AG04449 (cell line): ENCODE measurements at regions not wholly inside any gene's neighbourhood (a gene's known extent, or its start where the extent isn't known, plus 50 kb on each side); places are given as distances from the start of the nearest gene placed in this dataset.

ENCODE experiments used
- CTCF ChIA-PET: fragments of 350-600 bp; formaldehyde crosslinking; extraction: SDS; loops from one replicate; lab custom pipeline; 2021; ENCODE audit warnings: antibody characterized with exemption; lab: Yijun Ruan, JAX
- POLR2A ChIA-PET: fragments of 400-600, 350-600 bp; formaldehyde crosslinking; extraction: SDS; loops from one replicate; lab custom pipeline; 2020; ENCODE audit warnings: antibody characterized with exemption, inconsistent platforms; lab: Yijun Ruan, JAX
- DNase-seq: peaks from one replicate; pipeline ENCODE4 v3.0.0-alpha.2; 2010; ENCODE audit warnings: low read depth, low spot score
- H3K4me3 ChIP-seq: 2 replicates; pipeline ENCODE4 v1.5.1; 2011; ENCODE audit warnings: low read depth, mild to moderate bottlenecking, control low read depth, low read length
- TF ChIP-seq, protein P1 (sequence below): IDR thresholded peaks from one replicate; pipeline ENCODE4 v1.5.1; 2011; ENCODE audit warnings: mild to moderate bottlenecking, moderate library complexity, low read length, control low read depth, inconsistent platforms; ENCODE audit not compliant: insufficient read depth; ENCODE audit errors: missing control alignments

DNA sequence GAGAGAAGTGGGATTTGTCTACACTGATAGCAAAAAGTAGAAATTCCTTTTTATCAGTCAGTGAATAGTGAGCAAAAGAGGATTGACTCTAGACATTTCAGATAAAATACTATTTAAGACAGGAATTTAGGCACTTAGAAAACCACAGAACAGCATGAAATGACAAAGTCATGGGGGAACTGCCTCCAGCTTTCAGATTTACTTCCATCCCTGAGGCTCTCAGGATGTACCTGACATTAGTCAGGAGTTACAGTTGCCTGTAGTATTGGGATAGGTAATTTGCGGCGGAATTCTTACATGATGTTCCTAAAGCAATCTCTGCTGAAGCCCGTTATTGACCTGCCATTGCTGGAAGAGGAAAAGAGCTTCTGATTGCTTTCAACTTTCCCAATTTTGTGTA is 337.1 kb upstream of the MAP2 start:
- TF ChIP-seq, protein P1, sequence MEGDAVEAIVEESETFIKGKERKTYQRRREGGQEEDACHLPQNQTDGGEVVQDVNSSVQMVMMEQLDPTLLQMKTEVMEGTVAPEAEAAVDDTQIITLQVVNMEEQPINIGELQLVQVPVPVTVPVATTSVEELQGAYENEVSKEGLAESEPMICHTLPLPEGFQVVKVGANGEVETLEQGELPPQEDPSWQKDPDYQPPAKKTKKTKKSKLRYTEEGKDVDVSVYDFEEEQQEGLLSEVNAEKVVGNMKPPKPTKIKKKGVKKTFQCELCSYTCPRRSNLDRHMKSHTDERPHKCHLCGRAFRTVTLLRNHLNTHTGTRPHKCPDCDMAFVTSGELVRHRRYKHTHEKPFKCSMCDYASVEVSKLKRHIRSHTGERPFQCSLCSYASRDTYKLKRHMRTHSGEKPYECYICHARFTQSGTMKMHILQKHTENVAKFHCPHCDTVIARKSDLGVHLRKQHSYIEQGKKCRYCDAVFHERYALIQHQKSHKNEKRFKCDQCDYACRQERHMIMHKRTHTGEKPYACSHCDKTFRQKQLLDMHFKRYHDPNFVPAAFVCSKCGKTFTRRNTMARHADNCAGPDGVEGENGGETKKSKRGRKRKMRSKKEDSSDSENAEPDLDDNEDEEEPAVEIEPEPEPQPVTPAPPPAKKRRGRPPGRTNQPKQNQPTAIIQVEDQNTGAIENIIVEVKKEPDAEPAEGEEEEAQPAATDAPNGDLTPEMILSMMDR = no peak
- POLR2A ChIA-PET = no interaction called here
- no peak for DNase-seq
- H3K4me3 ChIP-seq = no peak overlapping the region
- CTCF ChIA-PET = no interaction called here

DNA sequence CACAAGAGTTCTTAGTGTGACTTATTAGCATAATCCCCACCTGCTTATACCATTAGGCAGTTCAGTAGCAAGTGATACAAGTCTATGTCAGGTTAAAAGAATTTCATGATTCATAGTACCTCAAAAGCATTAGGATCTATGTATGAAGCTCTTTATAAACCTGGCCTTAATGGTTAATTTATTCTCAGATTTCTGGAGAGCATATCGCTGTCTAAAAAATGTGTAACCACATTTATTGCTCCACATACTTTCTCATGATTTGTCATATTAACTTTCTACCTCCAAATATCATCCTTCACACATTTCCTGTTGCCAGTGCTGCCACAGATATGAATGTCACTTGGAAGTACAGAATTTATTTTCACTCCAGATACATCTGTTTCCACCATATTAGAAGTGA is 332.8 kb upstream of the MAP2 start:
- TF ChIP-seq, protein P1 = no peak
- CTCF ChIA-PET = no interaction called here
- DNase-seq = no peak
- no peak overlapping the region for H3K4me3 ChIP-seq
- POLR2A ChIA-PET = no interaction called here

DNA sequence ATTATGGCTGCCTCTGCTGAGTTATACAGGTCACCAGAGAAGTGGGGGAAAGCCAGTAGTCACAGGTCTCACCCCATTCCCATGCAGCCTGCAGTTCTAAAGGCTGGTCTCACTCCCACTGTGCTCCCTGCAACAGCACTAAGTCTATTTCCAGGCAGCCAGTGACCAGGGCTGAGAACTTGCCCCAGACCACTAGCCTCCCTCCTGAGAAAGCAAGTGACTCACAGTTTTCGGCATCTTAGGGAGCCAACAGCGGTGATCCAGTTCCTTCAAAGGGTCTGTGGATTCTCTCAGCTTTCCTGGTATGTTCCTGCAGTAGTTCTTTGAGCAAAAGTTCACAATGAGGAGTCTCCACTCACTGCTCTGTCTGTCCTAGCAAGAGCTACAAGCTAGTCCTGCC is 329.6 kb upstream of the MAP2 start:
- TF ChIP-seq, protein P1 = no peak
- CTCF ChIA-PET = no interaction called here
- no peak overlapping the region for H3K4me3 ChIP-seq
- POLR2A ChIA-PET = no interaction called here
- DNase-seq = no peak

DNA sequence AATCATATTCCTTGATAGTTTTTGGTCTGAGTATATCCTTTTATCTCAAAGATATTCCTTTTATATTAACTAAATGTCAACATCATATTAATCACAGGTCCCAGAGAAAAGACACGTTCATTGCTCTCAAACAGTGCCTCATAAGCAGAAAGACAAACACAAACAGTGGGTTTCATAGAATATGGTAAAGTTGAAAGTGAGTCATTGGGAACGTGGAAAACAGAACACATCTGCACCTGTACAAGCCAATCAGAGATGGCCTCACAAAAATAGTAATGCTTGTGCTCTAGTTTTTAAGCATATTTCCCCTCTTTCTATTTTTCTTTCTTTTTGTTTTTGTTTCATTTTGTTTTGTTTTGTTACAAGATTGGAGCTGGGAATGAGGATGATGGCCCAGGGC is 328.4 kb upstream of the MAP2 start:
- no peak for DNase-seq
- ChIA-PET POLR2A (no interaction called here), CTCF (no interaction called here)
- no peak overlapping the region for H3K4me3 ChIP-seq
- TF ChIP-seq, protein P1 = no peak

DNA sequence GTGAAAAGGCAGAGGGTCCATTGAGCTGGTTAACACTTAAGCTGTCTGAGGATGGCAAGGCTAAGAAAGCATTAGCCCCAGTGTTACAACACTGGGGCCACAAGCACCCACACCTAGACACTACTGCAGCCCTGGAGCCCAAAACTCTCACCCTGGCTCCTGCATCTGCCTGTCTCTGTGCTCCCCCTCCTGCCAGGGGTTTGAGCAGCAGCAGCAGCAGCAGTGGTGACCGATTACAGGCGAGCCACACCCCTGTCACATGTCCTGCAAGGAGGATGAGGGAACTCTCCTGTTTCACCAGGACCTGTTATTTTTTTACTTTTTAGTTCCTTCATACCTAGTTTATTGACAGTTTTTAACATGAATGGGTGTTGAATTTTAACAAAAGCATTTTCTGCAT is 326.7 kb upstream of the MAP2 start:
- TF ChIP-seq, protein P1 = no peak
- H3K4me3 ChIP-seq = no peak overlapping the region
- DNase-seq = no peak
- ChIA-PET CTCF (no interaction called here), POLR2A (no interaction called here)

DNA sequence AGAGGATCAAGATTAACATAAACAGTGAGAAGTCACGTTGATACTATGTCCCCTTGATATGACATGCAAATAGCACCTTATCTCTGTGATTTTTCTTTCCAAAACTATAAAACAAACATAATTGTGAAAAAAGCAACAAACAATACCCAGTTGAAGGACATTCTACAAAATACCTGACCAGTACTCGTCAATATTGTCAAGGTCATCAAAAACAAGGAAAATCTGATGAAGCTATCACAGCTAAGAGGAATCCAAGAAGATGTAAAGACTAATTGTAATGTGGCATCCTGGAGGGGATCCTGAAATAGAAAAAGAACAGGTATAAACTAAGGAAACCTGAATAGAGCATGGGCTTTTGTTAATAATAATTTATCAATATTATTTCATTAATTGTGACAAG is 321.5 kb upstream of the MAP2 start:
- DNase-seq = no peak
- CTCF ChIA-PET = no interaction called here
- TF ChIP-seq, protein P1 = no peak
- H3K4me3 ChIP-seq = no peak overlapping the region
- POLR2A ChIA-PET = no interaction called here

DNA sequence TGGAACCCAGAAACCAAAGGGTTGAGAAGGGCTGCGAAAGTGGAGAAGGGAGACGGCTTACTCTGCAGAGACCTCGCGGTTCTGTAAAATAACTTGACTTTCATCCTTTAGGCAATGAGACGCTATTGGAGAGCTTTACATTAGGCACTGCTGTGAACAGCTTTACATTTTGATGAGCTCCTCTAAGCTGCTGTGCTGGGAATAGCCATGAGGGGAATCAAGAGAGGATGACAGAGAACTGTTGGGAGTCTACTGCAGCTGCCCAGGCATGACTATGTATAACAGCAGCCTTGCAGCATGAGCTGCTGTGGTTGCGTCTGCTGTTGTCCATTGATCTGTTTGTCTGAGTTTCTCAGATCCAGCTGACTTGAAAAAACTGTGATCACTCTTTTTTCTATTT is 310.8 kb upstream of the MAP2 start:
- ChIA-PET CTCF (no interaction called here), POLR2A (no interaction called here)
- no peak for DNase-seq
- TF ChIP-seq, protein P1 = no peak
- no peak overlapping the region for H3K4me3 ChIP-seq
